Thyroid gland (tissue), 4 donors: ENCODE measurements at regions not wholly inside any gene's neighbourhood (a gene's known extent, or its start where the extent isn't known, plus 50 kb on each side); places are given as distances from the start of the nearest gene placed in this dataset.

ENCODE experiments used
- CTCF ChIP-seq, 6 experiments: fragments of 200-600 bp in 3 of 6; fragments of 450-650 bp in 3 of 6; sonication (generic) in 3 of 6; IDR thresholded peaks; one replicate each; pipeline ENCODE4 v1.5.1; 2016 to 2019; ENCODE audit warnings: antibody characterized with exemption in 6 of 6, mild to moderate bottlenecking in 2 of 6, inconsistent platforms in 1 of 6, moderate library complexity in 1 of 6
- POLR2A ChIP-seq, 2 donors: fragments of 450-650 bp; IDR thresholded peaks; one replicate each; pipeline ENCODE4 v1.6.1; 2017; ENCODE audit warnings: antibody characterized with exemption in 2 of 2, mild to moderate bottlenecking in 2 of 2, moderate library complexity in 1 of 2

- no peak for TF ChIP-seq CTCF (IDR thresholded peaks at IDR 0.05)
- no peak for TF ChIP-seq POLR2A (IDR thresholded peaks at IDR 0.05)
Measured at GRCh38 chr21:18677632-18678031, 274.0 kb upstream of the TMPRSS15 start.
